CD4-positive, alpha-beta T cell treated with Interleukin-21 for 1 hour (primary cell): ENCODE measurements at regions not wholly inside any gene's neighbourhood (a gene's known extent, or its start where the extent isn't known, plus 50 kb on each side); places are given as distances from the start of the nearest gene placed in this dataset.

Experiments used
- DNase-seq: peaks from one replicate; pipeline ENCODE4 v3.0.0-alpha.2; 2020

- DNase-seq = peak; percentile 84
These were observed 52.0 kb downstream of the RPP21 start for GRCh38 chr6:30396833-30397479.

- DNase-seq = no peak
These were observed 52.7 kb downstream of the RPP21 start for GRCh38 chr6:30397697-30398096.

DNA sequence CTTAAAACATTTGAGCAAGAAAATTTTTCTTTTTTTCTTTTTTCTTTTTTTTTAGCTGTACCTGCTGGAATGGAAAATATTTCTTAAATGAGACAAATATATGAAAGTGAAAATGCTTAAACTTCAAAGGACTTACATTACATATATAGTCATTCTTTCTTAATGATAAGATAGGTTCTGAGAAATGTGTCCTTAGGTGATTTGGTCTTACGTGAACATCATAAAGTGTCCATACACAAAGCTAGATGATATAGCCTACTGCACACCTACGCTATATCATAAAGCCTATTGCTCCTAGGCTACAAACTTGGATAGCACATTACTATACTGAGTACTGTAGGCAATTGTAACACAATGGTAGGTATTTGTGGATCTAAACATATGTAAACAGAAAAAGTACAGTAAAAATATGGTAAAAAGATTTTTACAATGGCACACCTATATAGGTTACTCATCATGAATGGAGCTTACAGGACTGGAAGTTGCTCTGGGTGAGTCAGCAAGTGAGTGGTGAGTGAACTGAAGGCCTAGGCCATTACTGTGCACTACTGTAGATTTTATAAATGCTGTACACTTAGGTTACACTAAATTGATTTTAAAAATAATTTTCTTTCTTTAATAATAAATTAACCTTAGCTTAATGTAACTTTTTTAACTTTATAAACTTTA, 54.6 kb downstream of the RPP21 start:
- DNase-seq = no peak

GRCh38 chr6:30405934-30406333, 61.0 kb downstream of the RPP21 start:
- no peak for DNase-seq

GRCh38 chr6:30409184-30409583, 64.2 kb downstream of the RPP21 start:
- DNase-seq = no peak

DNA sequence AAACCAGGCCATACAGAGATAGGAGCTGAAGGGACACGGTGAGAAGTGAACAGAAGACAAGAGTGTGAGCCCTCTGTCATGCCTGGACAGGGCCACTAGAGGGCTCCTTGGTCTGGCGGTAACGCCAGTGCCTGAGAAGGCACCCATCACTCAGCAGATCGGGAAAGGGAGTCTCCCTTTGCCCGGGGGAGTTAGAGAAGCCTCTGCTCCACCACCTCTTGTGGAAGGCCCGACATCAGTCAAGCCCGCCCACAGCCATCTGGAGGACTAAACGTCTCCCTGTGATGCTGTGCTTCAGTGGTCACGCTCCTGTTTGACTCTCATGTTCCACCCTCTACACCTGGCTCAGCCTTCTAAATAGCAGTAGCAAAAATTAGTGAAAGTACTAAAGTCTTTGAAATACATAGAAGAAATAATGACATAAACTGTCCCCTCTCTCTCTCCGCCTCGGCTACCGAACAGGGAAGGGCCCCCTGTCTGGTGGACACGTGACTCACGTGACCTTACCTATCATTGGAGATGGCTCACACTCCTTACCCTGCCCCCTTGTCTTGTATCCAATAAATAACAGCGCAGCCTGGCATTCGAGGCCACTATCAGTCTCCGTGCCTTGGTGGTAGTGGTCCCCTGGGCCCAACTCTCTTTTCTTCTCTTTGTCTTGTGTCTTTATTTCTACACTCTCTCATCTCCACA, 66.7 kb downstream of the RPP21 start:
- DNase-seq = peak; percentile 66

DNA sequence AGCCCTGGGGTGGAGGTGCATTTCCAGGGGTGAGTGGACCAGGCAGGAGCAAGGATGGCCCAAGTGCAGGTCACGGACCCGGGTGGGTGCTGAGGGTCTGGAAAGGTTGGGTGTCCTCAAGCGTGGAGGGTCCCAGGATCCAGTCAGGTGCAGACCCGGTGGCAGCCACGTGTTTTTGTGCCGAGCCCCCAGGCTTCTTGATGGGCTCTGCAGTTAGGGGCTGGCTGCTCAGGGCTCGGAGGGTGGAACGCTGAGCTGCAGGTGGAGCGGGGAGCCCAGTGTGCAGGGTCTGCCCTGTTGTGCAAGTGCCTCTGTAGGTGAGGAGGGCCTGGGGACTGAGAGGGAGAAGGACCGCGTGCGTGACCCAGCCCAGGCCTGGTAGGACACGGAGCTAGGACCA, 70.9 kb upstream of the HLA-E start:
- DNase-seq = no peak

GRCh38 chr6:30424549-30424948, 64.8 kb upstream of the HLA-E start:
- DNase-seq = no peak
